ENCODE measurements at regions not wholly inside any gene's neighbourhood (a gene's known extent, or its start where the extent isn't known, plus 50 kb on each side); places are given as distances from the start of the nearest gene placed in this dataset.

- TF ChIP-seq ZNF101 (CRISPR knock-in tag; IDR thresholded peaks at IDR 0.05; ENCODE audit: borderline replicate concordance, low read depth), result no peak
- TF ChIP-seq, protein P1, sequence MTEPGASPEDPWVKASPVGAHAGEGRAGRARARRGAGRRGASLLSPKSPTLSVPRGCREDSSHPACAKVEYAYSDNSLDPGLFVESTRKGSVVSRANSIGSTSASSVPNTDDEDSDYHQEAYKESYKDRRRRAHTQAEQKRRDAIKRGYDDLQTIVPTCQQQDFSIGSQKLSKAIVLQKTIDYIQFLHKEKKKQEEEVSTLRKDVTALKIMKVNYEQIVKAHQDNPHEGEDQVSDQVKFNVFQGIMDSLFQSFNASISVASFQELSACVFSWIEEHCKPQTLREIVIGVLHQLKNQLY (CRISPR knock-in tag; IDR thresholded peaks at IDR 0.05), result no peak
- TF ChIP-seq ZSCAN31 (CRISPR knock-in tag; IDR thresholded peaks at IDR 0.05; ENCODE audit: low read depth), result no peak
- CTCF ChIA-PET (ENCODE audit: low intra/inter-chr PET ratio, low total read pairs), result no interaction called here
These were observed 154.8 kb downstream of the DNAJB9 start for GRCh38 chr7:108724251-108725100.

GRCh38 chr7:108735814-108736213 lies 166.1 kb downstream of the DNAJB9 start:
- intact Hi-C loops (cut with micrococcal nuclease; ENCODE audit: unreplicated experiment) (no loop called here), in situ Hi-C loops (cut with HindIII; ENCODE audit: extremely low pct_ligation_motif_present, low pct_unique_long_range_greater_than_20kb) (no loop called here)
- Histone ChIP-seq H3K9me3 (ENCODE audit: low read length) (no peaks in the 10 kb centered on the region), H4K20me1 (ENCODE audit: insufficient read depth, low read length) (no peaks in the 10 kb centered on the region), H3K79me2 (ENCODE audit: insufficient read depth, low read length) (no peaks in the 10 kb centered on the region), H3K9ac (ENCODE audit: insufficient read depth, low read depth, low read length) (no peak overlapping the region), H3K27ac (ENCODE audit: extremely low read length, insufficient read depth, low read length) (no peak overlapping the region), H3K27me3 (ENCODE audit: control insufficient read depth in 1 of 2, insufficient read depth in 2 of 2, low read length in 2 of 2) (no peaks in the 10 kb centered on the region), H3K4me3 (replicated peaks in 1 of 3; ENCODE audit: insufficient read depth in 1 of 3, low read depth in 2 of 3, low read length in 3 of 3) (no peak overlapping the region), H2AFZ (ENCODE audit: low read length) (no peak overlapping the region), H3K36me3 (replicated peaks in 1 of 2; ENCODE audit: control insufficient read depth in 1 of 2, insufficient read depth in 2 of 2, low read length in 2 of 2) (no peaks in the 10 kb centered on the region), H3K4me2 (ENCODE audit: low read depth, low read length) (no peak overlapping the region), H3K4me1 (ENCODE audit: insufficient read depth, low read length) (no peaks in the 10 kb centered on the region)
- FAIRE-seq (no peak), DNase-seq (ENCODE audit: low spot score) (no peak), ATAC-seq (no peak)
- ChIA-PET POLR2A (no interaction called here), CTCF (ENCODE audit: low intra/inter-chr PET ratio, low total read pairs) (no interaction called here)
- no TSS peak for BruUV-seq (replicated peaks)
- no peak for TF ChIP-seq HNF4G (IDR thresholded peaks at IDR 0.05; ENCODE audit: borderline replicate concordance, low read depth, low read length)
- TF ChIP-seq HNF4G (CRISPR knock-in tag; IDR thresholded peaks at IDR 0.05; ENCODE audit: borderline replicate concordance, low read depth), result no peak

More at GRCh38 chr7:108724251-108725100, 154.8 kb downstream of the DNAJB9 start:
- H4K20me1 ChIP-seq (ENCODE audit: insufficient read depth, low read length), result no peaks in the 10 kb centered on the region
- H3K79me2 ChIP-seq (ENCODE audit: insufficient read depth, low read length), result no peaks in the 10 kb centered on the region
- no peaks in the 10 kb centered on the region for H3K27me3 ChIP-seq (ENCODE audit: control insufficient read depth in 1 of 2, insufficient read depth in 2 of 2, low read length in 2 of 2)
- intact Hi-C loops (cut with micrococcal nuclease; ENCODE audit: unreplicated experiment) (no loop called here), in situ Hi-C loops (cut with HindIII; ENCODE audit: extremely low pct_ligation_motif_present, low pct_unique_long_range_greater_than_20kb) (no loop called here)
- H3K4me1 ChIP-seq (ENCODE audit: insufficient read depth, low read length), result no peaks in the 10 kb centered on the region
- H3K27ac ChIP-seq (ENCODE audit: extremely low read length, insufficient read depth, low read length), result no peak overlapping the region
- no peak for ATAC-seq
- POLR2A ChIA-PET, result no interaction called here
- DNase-seq (ENCODE audit: low spot score), result no peak
- no peak overlapping the region for H3K9ac ChIP-seq (ENCODE audit: insufficient read depth, low read depth, low read length)
- BruUV-seq (replicated peaks), result no TSS peak
- no peak for FAIRE-seq
- no peaks in the 10 kb centered on the region for H3K9me3 ChIP-seq (ENCODE audit: low read length)
- H3K4me3 ChIP-seq (replicated peaks in 1 of 3; ENCODE audit: insufficient read depth in 1 of 3, low read depth in 2 of 3, low read length in 3 of 3), result no peak overlapping the region
- H3K4me2 ChIP-seq (ENCODE audit: low read depth, low read length), result no peak overlapping the region
- H3K36me3 ChIP-seq (replicated peaks in 1 of 2; ENCODE audit: control insufficient read depth in 1 of 2, insufficient read depth in 2 of 2, low read length in 2 of 2), result no peaks in the 10 kb centered on the region
- H2AFZ ChIP-seq (ENCODE audit: low read length), result no peak overlapping the region
- 0% methylated on average over 3 of the region's 3 CpGs for WGBS (ENCODE audit: low lambda C conversion rate)
